ENCODE measurements at regions not wholly inside any gene's neighbourhood (a gene's known extent, or its start where the extent isn't known, plus 50 kb on each side); places are given as distances from the start of the nearest gene placed in this dataset.

DNA sequence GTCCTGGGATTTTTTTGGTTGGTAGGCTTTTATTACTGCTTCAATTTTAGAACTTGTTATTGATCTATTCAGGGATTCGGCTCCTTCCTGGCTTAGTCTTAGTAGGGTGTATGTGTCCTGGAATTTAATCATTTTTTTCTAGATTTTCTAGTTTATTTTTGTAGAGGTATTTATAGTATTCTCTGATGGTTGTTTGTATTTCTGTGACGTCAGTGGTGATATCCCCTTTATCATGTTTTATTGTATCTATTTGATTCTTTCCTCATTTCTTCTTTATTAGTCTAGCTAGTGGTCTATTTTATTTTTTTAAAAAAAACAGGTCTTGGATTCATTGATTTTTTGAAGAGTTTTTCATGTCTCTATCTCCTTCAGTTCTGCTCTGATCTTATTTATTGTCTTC lies 193.3 kb upstream of the MAP2 start:
- TF ChIP-seq, protein P1, sequence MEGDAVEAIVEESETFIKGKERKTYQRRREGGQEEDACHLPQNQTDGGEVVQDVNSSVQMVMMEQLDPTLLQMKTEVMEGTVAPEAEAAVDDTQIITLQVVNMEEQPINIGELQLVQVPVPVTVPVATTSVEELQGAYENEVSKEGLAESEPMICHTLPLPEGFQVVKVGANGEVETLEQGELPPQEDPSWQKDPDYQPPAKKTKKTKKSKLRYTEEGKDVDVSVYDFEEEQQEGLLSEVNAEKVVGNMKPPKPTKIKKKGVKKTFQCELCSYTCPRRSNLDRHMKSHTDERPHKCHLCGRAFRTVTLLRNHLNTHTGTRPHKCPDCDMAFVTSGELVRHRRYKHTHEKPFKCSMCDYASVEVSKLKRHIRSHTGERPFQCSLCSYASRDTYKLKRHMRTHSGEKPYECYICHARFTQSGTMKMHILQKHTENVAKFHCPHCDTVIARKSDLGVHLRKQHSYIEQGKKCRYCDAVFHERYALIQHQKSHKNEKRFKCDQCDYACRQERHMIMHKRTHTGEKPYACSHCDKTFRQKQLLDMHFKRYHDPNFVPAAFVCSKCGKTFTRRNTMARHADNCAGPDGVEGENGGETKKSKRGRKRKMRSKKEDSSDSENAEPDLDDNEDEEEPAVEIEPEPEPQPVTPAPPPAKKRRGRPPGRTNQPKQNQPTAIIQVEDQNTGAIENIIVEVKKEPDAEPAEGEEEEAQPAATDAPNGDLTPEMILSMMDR (IDR thresholded peaks at IDR 0.05) = no peak
- no peak for TF ChIP-seq POLR2A (IDR thresholded peaks at IDR 0.05)
